Astrocyte (in vitro differentiated cells and primary cell): ENCODE measurements at regions not wholly inside any gene's neighbourhood (a gene's known extent, or its start where the extent isn't known, plus 50 kb on each side); places are given as distances from the start of the nearest gene placed in this dataset.

ENCODE experiments used
- CTCF ChIP-seq: IDR thresholded peaks from 2 replicates; pipeline ENCODE4 v1.5.1; 2011; ENCODE audit warnings: low read depth, mild to moderate bottlenecking, inconsistent platforms, low read length, moderate library complexity; ENCODE audit not compliant: insufficient read depth
- EZH2 ChIP-seq: IDR thresholded peaks from 2 replicates; pipeline ENCODE4 v1.6.1; 2012; ENCODE audit warnings: mild to moderate bottlenecking, low read length, inconsistent platforms; ENCODE audit not compliant: insufficient read depth

- no peak for TF ChIP-seq EZH2
- TF ChIP-seq CTCF, result no peak
These were observed 92.5 kb upstream of the TEX13D start for GRCh38 chrX:124239911-124240310.
